GM18907 (cell line): ENCODE measurements at regions not wholly inside any gene's neighbourhood (a gene's known extent, or its start where the extent isn't known, plus 50 kb on each side); places are given as distances from the start of the nearest gene placed in this dataset.
A peak's percentile ranks its signal among the peaks of the same experiment; 100 is the strongest.
"Not testable (repeated sequence)": the region's sequence is repeated elsewhere in the genome, so short reads cannot be mapped to it uniquely, and the experiment has no call there.

Experiments
- ATAC-seq: cut with Tn5 transposase; IDR thresholded peaks from one replicate; pipeline ENCODE4 v1.9.1; 2021; ENCODE audit warnings: mild to moderate bottlenecking, moderate library complexity; ENCODE audit not compliant: unreplicated experiment

GRCh38 chr6:74733830-74734620 is 471.8 kb downstream of the COL12A1 start:
- ATAC-seq, result no peak

- no peak for ATAC-seq
Measured at GRCh38 chr6:74731931-74732330, 473.9 kb downstream of the COL12A1 start.

DNA sequence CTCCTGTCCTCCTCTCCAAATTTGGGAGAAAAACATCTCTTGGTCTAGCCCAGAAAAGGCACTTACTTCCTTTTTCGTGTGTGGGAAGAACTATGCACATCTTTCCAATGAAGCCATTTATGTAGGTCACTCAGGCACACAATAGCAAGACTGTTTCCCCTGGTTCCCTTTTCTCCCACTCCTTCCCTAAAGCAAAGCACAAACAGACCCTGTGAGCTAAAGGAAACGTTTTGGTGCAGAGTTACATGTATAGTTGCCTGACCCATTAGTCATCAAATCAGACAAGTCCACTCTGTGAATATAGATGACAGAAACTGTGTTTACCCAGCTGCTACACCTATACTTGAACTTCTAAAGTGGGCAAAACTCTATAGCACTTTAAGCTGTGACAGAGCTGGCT is 474.6 kb downstream of the COL12A1 start:
- no peak for ATAC-seq

DNA sequence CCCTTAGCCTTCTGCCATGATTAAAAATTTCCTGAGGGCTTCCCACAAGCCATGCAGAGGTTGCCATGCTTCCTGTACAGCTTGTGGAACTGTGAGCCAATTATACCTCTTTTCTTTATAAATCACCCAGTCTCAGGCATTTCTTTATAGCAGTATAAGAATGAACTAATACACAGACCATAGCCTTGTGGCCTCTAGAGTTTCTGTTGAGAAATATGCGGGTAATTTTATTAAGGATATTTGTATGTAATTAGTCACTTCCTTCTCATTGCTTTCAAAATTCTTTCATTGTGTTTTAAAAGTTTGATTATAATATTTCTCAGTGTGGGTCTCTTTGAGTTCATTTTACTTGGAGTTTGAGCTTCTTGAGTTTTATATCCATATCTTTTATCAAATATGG is 484.9 kb downstream of the COL12A1 start:
- no peak for ATAC-seq

GRCh38 chr6:74717591-74717990 is 488.3 kb downstream of the COL12A1 start:
- ATAC-seq, result no peak

- ATAC-seq, result peak; percentile 65
Measured at GRCh38 chr6:74715355-74716085, 490.3 kb downstream of the COL12A1 start.

- no peak for ATAC-seq
Measured at GRCh38 chr6:74713941-74714340, 491.9 kb downstream of the COL12A1 start.

GRCh38 chr6:74705451-74705850 is 500.4 kb downstream of the COL12A1 start:
- no peak for ATAC-seq

GRCh38 chr6:74704540-74704939 is 501.3 kb downstream of the COL12A1 start:
- ATAC-seq, result not testable (repeated sequence)

- no peak for ATAC-seq
Measured at GRCh38 chr6:74690365-74690764, 515.5 kb downstream of the COL12A1 start.

- ATAC-seq, result no peak
Measured at GRCh38 chr6:74689601-74690000, 516.3 kb downstream of the COL12A1 start.

DNA sequence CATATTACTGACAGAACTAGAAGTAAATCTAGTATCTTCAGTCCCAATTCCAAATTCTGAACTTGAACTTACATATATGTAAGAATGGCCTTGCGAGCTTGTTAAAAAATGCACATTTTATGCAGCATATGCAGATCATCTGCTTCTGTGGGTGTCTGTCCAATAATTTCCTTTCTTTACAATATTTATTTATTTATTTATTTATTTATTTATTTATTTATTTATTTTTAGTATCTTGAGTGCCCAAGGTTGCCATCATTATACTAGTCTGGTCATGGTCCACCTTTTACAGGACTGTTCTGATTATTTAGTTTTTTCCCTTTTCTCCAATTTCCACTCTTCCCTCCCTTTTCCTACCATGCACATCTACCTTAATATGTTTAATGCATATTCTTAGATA is 528.4 kb downstream of the COL12A1 start:
- no peak for ATAC-seq

- ATAC-seq, result no peak
Measured at GRCh38 chr6:74676906-74677305, 528.9 kb downstream of the COL12A1 start.

DNA sequence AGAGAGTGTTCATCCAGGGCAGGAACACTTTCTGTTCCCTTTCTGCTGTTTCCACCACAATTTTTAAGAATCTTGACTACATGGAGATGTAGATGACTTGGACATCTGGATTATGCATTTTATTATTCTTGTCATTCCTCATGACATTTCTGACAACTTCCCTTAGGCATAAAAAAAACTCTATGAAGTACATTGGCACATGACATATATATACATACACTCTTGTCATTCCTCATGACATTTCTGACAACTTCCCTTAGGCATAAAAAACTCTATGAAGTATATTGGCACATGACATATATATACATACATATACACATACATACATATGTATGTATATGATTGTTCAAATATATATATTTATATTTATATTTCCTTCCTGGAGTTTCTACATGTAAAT is 531.5 kb downstream of the COL12A1 start:
- ATAC-seq, result no peak

GRCh38 chr6:74671558-74672025 is 534.3 kb downstream of the COL12A1 start:
- ATAC-seq, result no peak

DNA sequence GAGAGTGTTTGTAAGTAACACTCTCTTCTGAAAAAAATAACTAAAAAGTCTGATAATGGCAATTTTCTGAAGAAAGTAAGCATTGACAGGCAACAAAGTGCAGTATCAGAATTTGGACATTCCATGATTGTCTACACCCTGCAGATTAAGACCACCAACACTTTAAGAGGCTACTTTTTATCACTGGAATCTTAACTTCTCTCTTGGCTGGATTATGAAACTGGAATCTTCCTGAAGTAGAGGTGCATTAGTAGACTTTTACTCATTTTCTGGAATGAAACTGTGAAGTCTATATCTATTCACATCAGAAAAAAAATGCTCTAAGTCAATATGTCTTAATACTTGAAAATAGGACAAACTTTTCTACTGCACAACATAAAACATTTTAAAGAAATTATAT is 547.5 kb downstream of the COL12A1 start:
- no peak for ATAC-seq

DNA sequence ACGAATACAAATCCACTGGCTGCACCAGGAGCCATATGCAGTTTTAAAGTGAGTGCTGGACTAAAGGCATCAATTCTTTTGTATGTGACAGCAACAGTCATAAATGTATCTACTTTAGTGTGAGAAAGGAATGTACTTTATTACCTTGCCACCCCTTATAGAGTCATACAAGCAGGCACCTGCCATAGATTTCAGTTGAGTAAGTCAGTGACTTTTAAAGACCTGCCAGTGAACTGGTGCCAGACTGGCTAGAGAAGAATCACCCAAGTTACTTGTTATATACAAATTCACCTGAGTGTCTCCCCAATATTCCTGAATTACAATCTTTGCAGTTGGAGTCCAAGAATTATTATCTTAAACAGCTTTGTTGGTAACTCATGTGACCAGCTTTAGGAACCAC is 547.9 kb downstream of the COL12A1 start:
- no peak for ATAC-seq

GRCh38 chr6:74657011-74657410 is 548.8 kb downstream of the COL12A1 start:
- ATAC-seq, result no peak

DNA sequence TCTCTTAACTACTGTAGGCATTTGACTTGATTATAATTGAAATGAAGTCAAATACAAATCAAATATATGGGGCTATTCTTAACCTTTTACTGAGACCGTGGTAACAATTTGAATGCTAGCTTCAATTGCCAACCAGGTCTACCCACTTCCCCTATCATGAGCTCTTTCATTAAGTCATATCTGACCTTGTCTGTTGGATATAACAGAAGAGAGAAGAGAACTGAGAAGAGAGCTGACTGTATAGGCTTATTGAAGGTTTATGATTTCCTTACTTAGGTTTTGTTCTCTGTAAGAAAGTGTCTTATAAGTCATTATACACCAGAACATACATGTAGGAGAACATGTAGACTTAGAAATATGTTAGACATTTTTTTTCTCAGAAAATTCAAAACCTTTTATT is 549.4 kb downstream of the COL12A1 start:
- ATAC-seq, result peak; percentile 49

GRCh38 chr6:74654296-74654695 is 551.6 kb downstream of the COL12A1 start:
- ATAC-seq, result no peak

- no peak for ATAC-seq
Measured at GRCh38 chr6:74651948-74652842, 553.7 kb downstream of the COL12A1 start.
